Panc1 (cell line): ENCODE measurements at regions not wholly inside any gene's neighbourhood (a gene's known extent, or its start where the extent isn't known, plus 50 kb on each side); places are given as distances from the start of the nearest gene placed in this dataset.

Experiments
- ATAC-seq: fragments of 200-7000 bp; cut with Tn5 transposase; 2 replicates; pipeline ENCODE4 v1.9.1; 2020; ENCODE audit warnings: mild to moderate bottlenecking, moderate library complexity
- BruUV-seq: library from RNA; stranded (reverse); fragments of 400-500 nt; replicated peaks from 2 replicates; lab custom pipeline; 2021; lab: Mats Ljungman, UMichigan
- CTCF ChIA-PET: fragments of 300-600 bp; sonication (Branson Sonifier 250); formaldehyde crosslinking; loops from one replicate; lab custom pipeline; 2022; ENCODE audit warnings: antibody characterized with exemption; lab: Charles Lee
- POLR2A ChIA-PET: fragments of 300-600 bp; sonication (Branson Sonifier 250); formaldehyde crosslinking; loops from one replicate; lab custom pipeline; 2022; ENCODE audit warnings: antibody characterized with exemption; lab: Charles Lee
- DNase-seq: peaks from one replicate; pipeline ENCODE4 v3.0.0-alpha.2; 2010; ENCODE audit warnings: low read depth, low spot score
- H3K27ac ChIP-seq: 2 replicates; pipeline ENCODE4 v1.5.1; 2011; ENCODE audit warnings: mild to moderate bottlenecking, low read length, inconsistent platforms
- H3K27me3 ChIP-seq: fragments of 200-500 bp; sonication (Bioruptor generic); 2 replicates; pipeline ENCODE4 v1.6.0; 2014; ENCODE audit warnings: low read length, inconsistent platforms; ENCODE audit not compliant: control insufficient read depth, insufficient read depth
- H3K36me3 ChIP-seq: fragments of 200-500 bp; sonication (Bioruptor generic); 2 replicates; pipeline ENCODE4 v1.5.1; 2014; ENCODE audit warnings: inconsistent platforms, mild to moderate bottlenecking, low read length, moderate library complexity; ENCODE audit not compliant: control insufficient read depth, insufficient read depth
- H3K4me1 ChIP-seq: 2 replicates; pipeline ENCODE4 v1.5.1; 2011; ENCODE audit warnings: inconsistent platforms, mild to moderate bottlenecking, low read length, moderate library complexity; ENCODE audit not compliant: control insufficient read depth, insufficient read depth
- H3K4me3 ChIP-seq, 2 experiments: 2 replicates each; pipeline ENCODE4 v1.5.1; 2011 to 2012; ENCODE audit warnings: low read depth in 2 of 2, low read length in 2 of 2, mild to moderate bottlenecking in 2 of 2, inconsistent platforms in 1 of 2, moderate library complexity in 1 of 2
- H3K9me3 ChIP-seq: fragments of 200-500 bp; sonication (Bioruptor generic); 2 replicates; pipeline ENCODE4 v1.5.1; 2014; ENCODE audit warnings: low read depth, mild to moderate bottlenecking, inconsistent platforms, low read length, moderate library complexity; ENCODE audit not compliant: control insufficient read depth, insufficient read depth
- POLR2AphosphoS5 ChIP-seq: IDR thresholded peaks from 2 replicates; pipeline ENCODE4 v1.6.1; 2012; ENCODE audit warnings: mild to moderate bottlenecking, low read depth, low read length, moderate library complexity
- SIN3A ChIP-seq: IDR thresholded peaks from 2 replicates; pipeline ENCODE4 v1.6.1; 2012; ENCODE audit warnings: low read depth, mild to moderate bottlenecking, low read length, moderate library complexity, borderline replicate concordance; ENCODE audit not compliant: insufficient read depth
- TCF7L2 ChIP-seq: IDR thresholded peaks from 2 replicates; pipeline ENCODE4 v1.6.1; 2011; ENCODE audit warnings: mild to moderate bottlenecking, low read depth, low read length, inconsistent platforms
- in situ Hi-C: cut with HindIII; loops from 2 replicates; pipeline ENCODE4 v1.10.0; 2016; ENCODE audit warnings: low sequenced_read_pairs, low pct_unique_long_range_greater_than_20kb
- intact Hi-C: fragments of 100-400 bp; cut with micrococcal nuclease; formaldehyde crosslinking; loops from one replicate; pipeline ENCODE4 v1.10.0; 2022; ENCODE audit not compliant: unreplicated experiment
- TF ChIP-seq, protein P1 (sequence below): fragments of 450-650 bp; IDR thresholded peaks from 2 replicates; pipeline ENCODE4 v1.5.1; 2017; ENCODE audit warnings: mild to moderate bottlenecking
- TF ChIP-seq, protein P2 (sequence below), 2 experiments: IDR thresholded peaks; 2 replicates each; pipeline ENCODE4 v1.6.1; 2011 to 2012; ENCODE audit warnings: low read depth in 2 of 2, control low read depth in 1 of 2, low read length in 1 of 2, mild to moderate bottlenecking in 1 of 2, moderate library complexity in 1 of 2; ENCODE audit not compliant: insufficient read depth in 1 of 2

DNA sequence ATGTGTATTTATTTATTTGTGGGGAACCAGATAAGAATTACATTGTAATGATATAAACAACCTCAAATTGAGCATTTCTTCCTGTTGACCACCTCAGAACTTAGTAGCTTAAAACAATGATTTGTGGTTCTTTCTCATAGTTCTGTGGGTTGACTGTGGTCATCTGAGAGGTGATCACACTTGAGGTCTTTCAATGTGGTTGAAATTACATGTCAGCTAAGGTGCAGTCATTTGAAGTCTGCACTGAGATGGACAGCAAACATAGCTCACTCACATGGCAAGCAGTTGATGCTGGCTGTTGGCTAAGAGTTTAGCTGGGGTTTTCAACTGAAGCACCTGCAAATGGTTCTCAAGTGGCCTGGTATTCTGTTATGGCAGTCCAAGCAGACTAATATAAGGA lies 436.7 kb upstream of the MAP3K7 start:
- Histone ChIP-seq H3K4me1 (no peaks in the 10 kb centered on the region), H3K27me3 (no peaks in the 10 kb centered on the region), H3K4me3 (no peak overlapping the region), H3K27ac (no peak overlapping the region), H3K36me3 (no peaks in the 10 kb centered on the region), H3K9me3 (no peaks in the 10 kb centered on the region)
- TF ChIP-seq TCF7L2 (no peak), POLR2AphosphoS5 (no peak)
- intact Hi-C loops (no loop called here), in situ Hi-C loops (no loop called here)
- ChIA-PET CTCF (no interaction called here), POLR2A (no interaction called here)
- no TSS peak for BruUV-seq
- DNase-seq (no peak), ATAC-seq (no peak)

DNA sequence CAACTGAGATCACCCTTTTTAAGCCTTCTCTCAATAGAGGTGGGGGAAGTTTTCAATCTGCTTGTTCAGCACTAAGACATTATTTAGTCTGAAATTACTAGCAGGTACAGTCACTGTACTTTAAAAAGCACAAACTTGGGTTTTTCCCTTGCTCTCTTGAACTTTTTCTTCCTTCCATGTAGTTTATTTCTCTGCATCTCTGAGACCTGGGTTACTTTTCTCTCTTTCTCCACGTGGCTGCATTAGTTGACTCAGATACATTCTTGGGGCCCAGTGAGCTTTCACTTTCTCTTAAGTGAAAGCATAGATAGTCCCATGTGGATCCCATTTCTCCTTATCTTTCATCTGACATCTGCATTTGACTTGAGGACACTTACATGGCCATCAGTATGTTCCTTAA lies 433.9 kb upstream of the MAP3K7 start:
- Histone ChIP-seq H3K27me3 (no peaks in the 10 kb centered on the region), H3K36me3 (no peaks in the 10 kb centered on the region), H3K9me3 (no peaks in the 10 kb centered on the region), H3K4me1 (no peaks in the 10 kb centered on the region), H3K27ac (no peak overlapping the region), H3K4me3 (no peak overlapping the region)
- no peak for DNase-seq
- in situ Hi-C loops, result no loop called here
- TF ChIP-seq, protein P1, sequence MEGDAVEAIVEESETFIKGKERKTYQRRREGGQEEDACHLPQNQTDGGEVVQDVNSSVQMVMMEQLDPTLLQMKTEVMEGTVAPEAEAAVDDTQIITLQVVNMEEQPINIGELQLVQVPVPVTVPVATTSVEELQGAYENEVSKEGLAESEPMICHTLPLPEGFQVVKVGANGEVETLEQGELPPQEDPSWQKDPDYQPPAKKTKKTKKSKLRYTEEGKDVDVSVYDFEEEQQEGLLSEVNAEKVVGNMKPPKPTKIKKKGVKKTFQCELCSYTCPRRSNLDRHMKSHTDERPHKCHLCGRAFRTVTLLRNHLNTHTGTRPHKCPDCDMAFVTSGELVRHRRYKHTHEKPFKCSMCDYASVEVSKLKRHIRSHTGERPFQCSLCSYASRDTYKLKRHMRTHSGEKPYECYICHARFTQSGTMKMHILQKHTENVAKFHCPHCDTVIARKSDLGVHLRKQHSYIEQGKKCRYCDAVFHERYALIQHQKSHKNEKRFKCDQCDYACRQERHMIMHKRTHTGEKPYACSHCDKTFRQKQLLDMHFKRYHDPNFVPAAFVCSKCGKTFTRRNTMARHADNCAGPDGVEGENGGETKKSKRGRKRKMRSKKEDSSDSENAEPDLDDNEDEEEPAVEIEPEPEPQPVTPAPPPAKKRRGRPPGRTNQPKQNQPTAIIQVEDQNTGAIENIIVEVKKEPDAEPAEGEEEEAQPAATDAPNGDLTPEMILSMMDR, result no peak
- TF ChIP-seq POLR2AphosphoS5, result no peak
- TF ChIP-seq, protein P2, sequence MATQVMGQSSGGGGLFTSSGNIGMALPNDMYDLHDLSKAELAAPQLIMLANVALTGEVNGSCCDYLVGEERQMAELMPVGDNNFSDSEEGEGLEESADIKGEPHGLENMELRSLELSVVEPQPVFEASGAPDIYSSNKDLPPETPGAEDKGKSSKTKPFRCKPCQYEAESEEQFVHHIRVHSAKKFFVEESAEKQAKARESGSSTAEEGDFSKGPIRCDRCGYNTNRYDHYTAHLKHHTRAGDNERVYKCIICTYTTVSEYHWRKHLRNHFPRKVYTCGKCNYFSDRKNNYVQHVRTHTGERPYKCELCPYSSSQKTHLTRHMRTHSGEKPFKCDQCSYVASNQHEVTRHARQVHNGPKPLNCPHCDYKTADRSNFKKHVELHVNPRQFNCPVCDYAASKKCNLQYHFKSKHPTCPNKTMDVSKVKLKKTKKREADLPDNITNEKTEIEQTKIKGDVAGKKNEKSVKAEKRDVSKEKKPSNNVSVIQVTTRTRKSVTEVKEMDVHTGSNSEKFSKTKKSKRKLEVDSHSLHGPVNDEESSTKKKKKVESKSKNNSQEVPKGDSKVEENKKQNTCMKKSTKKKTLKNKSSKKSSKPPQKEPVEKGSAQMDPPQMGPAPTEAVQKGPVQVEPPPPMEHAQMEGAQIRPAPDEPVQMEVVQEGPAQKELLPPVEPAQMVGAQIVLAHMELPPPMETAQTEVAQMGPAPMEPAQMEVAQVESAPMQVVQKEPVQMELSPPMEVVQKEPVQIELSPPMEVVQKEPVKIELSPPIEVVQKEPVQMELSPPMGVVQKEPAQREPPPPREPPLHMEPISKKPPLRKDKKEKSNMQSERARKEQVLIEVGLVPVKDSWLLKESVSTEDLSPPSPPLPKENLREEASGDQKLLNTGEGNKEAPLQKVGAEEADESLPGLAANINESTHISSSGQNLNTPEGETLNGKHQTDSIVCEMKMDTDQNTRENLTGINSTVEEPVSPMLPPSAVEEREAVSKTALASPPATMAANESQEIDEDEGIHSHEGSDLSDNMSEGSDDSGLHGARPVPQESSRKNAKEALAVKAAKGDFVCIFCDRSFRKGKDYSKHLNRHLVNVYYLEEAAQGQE (IDR thresholded peaks at IDR 0.05; ENCODE audit: insufficient read depth in 1 of 2, low read depth in 2 of 2, low read length in 1 of 2), result no peak
- TF ChIP-seq SIN3A, result no peak
- no peak for TF ChIP-seq TCF7L2
- ATAC-seq, result no peak
- intact Hi-C loops, result no loop called here
- BruUV-seq, result no TSS peak
- POLR2A ChIA-PET, result no interaction called here
- CTCF ChIA-PET, result no interaction called here

DNA sequence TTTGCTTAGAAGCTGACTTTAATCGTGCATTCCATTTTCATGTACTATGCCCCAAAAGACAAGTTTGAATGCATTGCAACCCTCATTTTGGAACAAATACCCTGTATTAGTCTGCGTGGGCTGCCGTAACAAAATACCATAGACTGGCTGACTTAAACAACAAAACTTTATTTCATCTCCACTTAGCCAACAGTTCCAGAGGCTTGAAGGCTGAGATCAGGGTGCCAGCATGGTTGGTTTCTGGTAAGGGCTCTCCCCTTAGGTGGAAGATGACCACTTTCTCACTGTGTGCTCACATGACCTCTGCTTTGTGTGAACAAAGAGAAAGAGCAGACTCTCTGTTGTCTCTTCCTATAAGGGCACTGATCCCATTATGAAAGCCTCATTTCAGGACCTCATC lies 431.7 kb upstream of the MAP3K7 start:
- POLR2A ChIA-PET, result no interaction called here
- no TSS peak for BruUV-seq
- no peaks in the 10 kb centered on the region for H3K36me3 ChIP-seq
- CTCF ChIA-PET, result no interaction called here
- no peaks in the 10 kb centered on the region for H3K9me3 ChIP-seq
- H3K4me3 ChIP-seq, result no peak overlapping the region
- no peak overlapping the region for H3K27ac ChIP-seq
- no peak for DNase-seq
- ATAC-seq, result no peak
- intact Hi-C loops, result no loop called here
- in situ Hi-C loops, result no loop called here
- TF ChIP-seq TCF7L2, result no peak
- no peaks in the 10 kb centered on the region for H3K4me1 ChIP-seq
- H3K27me3 ChIP-seq, result no peaks in the 10 kb centered on the region
